CD4-positive, alpha-beta T cell treated with Interleukin-1 beta for 1 hour (primary cell): ENCODE measurements at regions not wholly inside any gene's neighbourhood (a gene's known extent, or its start where the extent isn't known, plus 50 kb on each side); places are given as distances from the start of the nearest gene placed in this dataset.

Experiments
- DNase-seq, 2 donors: peaks; one replicate each; pipeline ENCODE4 v3.0.0-alpha.2; 2020 to 2022

- no peak for DNase-seq
Observed at GRCh38 chr10:57294698-57295097, 933.6 kb upstream of the ZWINT start.

- DNase-seq = no peak
Observed at GRCh38 chr10:57288754-57289153, 927.7 kb upstream of the ZWINT start.

GRCh38 chr10:57262892-57263291 lies 901.8 kb upstream of the ZWINT start:
- DNase-seq = no peak

- DNase-seq = no peak
Observed at GRCh38 chr10:57260175-57260574, 899.1 kb upstream of the ZWINT start.

- DNase-seq = no peak
Observed at GRCh38 chr10:57249615-57250281, 888.7 kb upstream of the ZWINT start.

- DNase-seq = no peak
Observed at GRCh38 chr10:57247271-57247670, 886.2 kb upstream of the ZWINT start.

GRCh38 chr10:57225920-57226319 lies 864.9 kb upstream of the ZWINT start:
- DNase-seq = no peak

GRCh38 chr10:57224811-57225210 lies 863.8 kb upstream of the ZWINT start:
- no peak for DNase-seq

GRCh38 chr10:57222603-57223002 lies 861.5 kb upstream of the ZWINT start:
- DNase-seq = no peak

GRCh38 chr10:57222129-57222528 lies 861.1 kb upstream of the ZWINT start:
- DNase-seq = no peak

GRCh38 chr10:57221674-57222073 lies 860.6 kb upstream of the ZWINT start:
- no peak for DNase-seq

GRCh38 chr10:57218382-57218781 lies 857.3 kb upstream of the ZWINT start:
- DNase-seq = no peak

GRCh38 chr10:57202356-57202755 lies 841.3 kb upstream of the ZWINT start:
- DNase-seq = no peak

GRCh38 chr10:57188846-57189245 lies 827.8 kb upstream of the ZWINT start:
- no peak for DNase-seq

- no peak for DNase-seq
Observed at GRCh38 chr10:57186201-57186600, 825.1 kb upstream of the ZWINT start.

GRCh38 chr10:57169597-57169996 lies 808.5 kb upstream of the ZWINT start:
- DNase-seq = no peak

GRCh38 chr10:57168611-57169240 lies 807.7 kb upstream of the ZWINT start:
- no peak for DNase-seq

GRCh38 chr10:57165671-57166070 lies 804.6 kb upstream of the ZWINT start:
- DNase-seq = no peak

- no peak for DNase-seq
Observed at GRCh38 chr10:57162231-57162630, 801.2 kb upstream of the ZWINT start.

GRCh38 chr10:57161157-57161556 lies 800.1 kb upstream of the ZWINT start:
- DNase-seq = no peak

- DNase-seq = no peak
Observed at GRCh38 chr10:57145548-57145947, 784.5 kb upstream of the ZWINT start.

GRCh38 chr10:57142925-57143576 lies 782.0 kb upstream of the ZWINT start:
- DNase-seq = no peak

GRCh38 chr10:57141708-57142107 lies 780.6 kb upstream of the ZWINT start:
- DNase-seq = no peak

GRCh38 chr10:57119684-57120083 lies 758.6 kb upstream of the ZWINT start:
- no peak for DNase-seq
